ENCODE measurements at regions not wholly inside any gene's neighbourhood (a gene's known extent, or its start where the extent isn't known, plus 50 kb on each side); places are given as distances from the start of the nearest gene placed in this dataset.

DNA sequence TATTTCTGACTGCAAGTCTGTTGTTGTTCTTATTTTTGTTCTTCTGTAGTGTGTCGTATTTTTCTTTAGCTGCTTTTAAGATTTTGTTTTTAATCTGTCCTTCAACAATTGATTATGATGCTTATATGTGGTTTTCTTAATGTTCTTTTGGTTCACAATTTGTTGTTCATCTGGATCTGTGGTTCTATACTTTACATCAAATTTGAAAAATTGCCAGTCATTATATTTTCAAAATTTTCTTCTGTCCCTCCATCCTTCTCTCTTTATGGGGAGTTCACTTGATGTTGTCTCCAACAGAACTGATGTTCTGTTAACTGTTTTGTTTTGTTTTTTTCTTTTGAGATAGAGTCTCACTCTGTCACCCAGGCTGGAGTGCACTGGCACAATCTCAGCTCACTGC lies 378.5 kb upstream of the CD180 start (continued):
- TF ChIP-seq, protein P1, sequence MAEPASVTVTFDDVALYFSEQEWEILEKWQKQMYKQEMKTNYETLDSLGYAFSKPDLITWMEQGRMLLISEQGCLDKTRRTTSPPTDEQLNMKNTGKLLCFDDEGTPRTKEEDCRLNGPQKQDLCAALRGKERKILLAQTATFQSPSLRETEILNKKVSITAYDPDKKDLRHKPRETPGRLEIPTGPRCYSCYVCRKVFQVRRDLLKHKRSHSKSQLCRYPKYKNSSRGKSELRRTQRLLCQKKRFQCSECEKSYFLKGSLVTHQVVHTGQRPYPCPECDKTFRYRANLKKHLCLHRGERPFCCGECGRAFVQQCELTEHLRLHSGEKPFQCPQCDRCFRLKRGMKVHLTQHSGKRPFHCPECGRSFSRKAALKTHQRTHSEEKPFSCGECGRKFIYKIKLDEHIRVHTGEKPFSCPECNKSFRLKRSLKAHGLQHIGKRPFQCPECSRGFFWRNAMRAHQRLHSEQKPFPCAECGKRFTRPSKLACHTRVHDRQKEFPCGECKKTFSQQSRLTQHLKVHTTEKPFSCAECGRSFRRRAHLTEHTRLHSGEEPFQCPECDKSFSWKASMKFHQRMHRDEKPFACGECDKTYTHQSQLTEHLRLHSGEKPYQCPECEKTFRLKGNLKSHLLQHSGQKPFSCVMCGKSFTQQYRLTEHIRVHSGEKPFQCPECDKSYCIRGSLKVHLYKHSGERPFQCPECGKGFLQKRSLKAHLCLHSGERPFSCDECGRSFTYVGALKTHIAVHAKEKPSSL (CRISPR knock-in tag; conservative IDR thresholded peaks at IDR 0.05): no peak
- TF ChIP-seq ZBTB21 (CRISPR knock-in tag; IDR thresholded peaks at IDR 0.05; ENCODE audit: borderline replicate concordance) (no peak), RORB (CRISPR knock-in tag; IDR thresholded peaks at IDR 0.05) (no peak), NFATC4 (CRISPR knock-in tag; IDR thresholded peaks at IDR 0.05) (no peak), SOX15 (CRISPR knock-in tag; IDR thresholded peaks at IDR 0.05) (no peak), IRF2 (CRISPR knock-in tag; IDR thresholded peaks at IDR 0.05; ENCODE audit: borderline replicate concordance, low read depth) (no peak), MYBL2 (CRISPR knock-in tag; IDR thresholded peaks at IDR 0.05) (no peak)
- TF ChIP-seq, protein P2, sequence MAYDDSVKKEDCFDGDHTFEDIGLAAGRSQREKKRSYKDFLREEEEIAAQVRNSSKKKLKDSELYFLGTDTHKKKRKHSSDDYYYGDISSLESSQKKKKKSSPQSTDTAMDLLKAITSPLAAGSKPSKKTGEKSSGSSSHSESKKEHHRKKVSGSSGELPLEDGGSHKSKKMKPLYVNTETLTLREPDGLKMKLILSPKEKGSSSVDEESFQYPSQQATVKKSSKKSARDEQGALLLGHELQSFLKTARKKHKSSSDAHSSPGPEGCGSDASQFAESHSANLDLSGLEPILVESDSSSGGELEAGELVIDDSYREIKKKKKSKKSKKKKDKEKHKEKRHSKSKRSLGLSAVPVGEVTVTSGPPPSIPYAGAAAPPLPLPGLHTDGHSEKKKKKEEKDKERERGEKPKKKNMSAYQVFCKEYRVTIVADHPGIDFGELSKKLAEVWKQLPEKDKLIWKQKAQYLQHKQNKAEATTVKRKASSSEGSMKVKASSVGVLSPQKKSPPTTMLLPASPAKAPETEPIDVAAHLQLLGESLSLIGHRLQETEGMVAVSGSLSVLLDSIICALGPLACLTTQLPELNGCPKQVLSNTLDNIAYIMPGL (CRISPR knock-in tag; IDR thresholded peaks at IDR 0.05): no peak
- TF ChIP-seq, protein P3, sequence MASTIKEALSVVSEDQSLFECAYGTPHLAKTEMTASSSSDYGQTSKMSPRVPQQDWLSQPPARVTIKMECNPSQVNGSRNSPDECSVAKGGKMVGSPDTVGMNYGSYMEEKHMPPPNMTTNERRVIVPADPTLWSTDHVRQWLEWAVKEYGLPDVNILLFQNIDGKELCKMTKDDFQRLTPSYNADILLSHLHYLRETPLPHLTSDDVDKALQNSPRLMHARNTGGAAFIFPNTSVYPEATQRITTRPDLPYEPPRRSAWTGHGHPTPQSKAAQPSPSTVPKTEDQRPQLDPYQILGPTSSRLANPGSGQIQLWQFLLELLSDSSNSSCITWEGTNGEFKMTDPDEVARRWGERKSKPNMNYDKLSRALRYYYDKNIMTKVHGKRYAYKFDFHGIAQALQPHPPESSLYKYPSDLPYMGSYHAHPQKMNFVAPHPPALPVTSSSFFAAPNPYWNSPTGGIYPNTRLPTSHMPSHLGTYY (CRISPR knock-in tag; IDR thresholded peaks at IDR 0.05): no peak
- TF ChIP-seq, protein P4, sequence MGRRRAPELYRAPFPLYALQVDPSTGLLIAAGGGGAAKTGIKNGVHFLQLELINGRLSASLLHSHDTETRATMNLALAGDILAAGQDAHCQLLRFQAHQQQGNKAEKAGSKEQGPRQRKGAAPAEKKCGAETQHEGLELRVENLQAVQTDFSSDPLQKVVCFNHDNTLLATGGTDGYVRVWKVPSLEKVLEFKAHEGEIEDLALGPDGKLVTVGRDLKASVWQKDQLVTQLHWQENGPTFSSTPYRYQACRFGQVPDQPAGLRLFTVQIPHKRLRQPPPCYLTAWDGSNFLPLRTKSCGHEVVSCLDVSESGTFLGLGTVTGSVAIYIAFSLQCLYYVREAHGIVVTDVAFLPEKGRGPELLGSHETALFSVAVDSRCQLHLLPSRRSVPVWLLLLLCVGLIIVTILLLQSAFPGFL (CRISPR knock-in tag; IDR thresholded peaks at IDR 0.05; ENCODE audit: borderline replicate concordance): no peak
- TF ChIP-seq, protein P5, sequence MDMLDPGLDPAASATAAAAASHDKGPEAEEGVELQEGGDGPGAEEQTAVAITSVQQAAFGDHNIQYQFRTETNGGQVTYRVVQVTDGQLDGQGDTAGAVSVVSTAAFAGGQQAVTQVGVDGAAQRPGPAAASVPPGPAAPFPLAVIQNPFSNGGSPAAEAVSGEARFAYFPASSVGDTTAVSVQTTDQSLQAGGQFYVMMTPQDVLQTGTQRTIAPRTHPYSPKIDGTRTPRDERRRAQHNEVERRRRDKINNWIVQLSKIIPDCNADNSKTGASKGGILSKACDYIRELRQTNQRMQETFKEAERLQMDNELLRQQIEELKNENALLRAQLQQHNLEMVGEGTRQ (CRISPR knock-in tag; IDR thresholded peaks at IDR 0.05): no peak

DNA sequence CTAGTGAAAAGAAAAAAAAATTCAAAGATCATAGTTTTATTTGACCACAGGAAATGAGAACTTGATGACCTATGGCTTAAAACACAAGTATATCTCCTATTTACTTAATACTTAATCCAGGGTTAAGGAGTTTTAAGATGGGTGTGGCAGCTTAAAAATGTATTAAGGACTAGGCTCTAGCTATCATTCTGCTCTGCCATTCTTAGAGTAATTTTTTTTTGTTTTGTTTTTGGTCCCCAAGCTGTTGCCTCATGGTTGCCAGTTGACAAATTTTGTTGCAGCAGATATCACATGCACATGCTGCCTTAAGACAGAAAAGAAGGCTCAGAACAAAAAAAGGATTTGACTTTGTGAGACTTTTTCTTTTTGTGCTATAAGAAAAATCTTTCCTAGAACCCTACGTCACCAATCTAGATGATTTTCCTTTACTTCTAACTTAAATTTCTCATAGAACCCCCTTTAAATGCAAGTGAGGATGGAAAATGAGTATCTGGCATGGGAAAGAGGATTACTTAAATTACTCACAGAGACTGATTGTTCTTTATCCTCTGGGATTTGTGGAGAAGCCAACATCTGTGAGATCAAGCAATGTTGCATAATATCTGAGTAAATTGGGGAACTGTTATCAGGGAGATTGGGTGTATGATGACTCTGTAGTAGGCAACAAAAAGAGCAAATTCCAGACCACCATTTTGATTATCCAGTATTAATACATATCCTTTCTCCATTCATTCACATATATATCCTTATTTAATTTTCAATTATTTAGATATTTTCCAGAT lies 364.7 kb upstream of the CD180 start:
- Mint-ChIP-seq H3K36me3 (peaks cover 9% of the 10 kb centered on the region), H3K27me3 (ENCODE audit: low read depth) (no peaks in the 10 kb centered on the region; the same call in 1 of the 2 replicates), H3K4me3 (no peak overlapping the region), H3K4me1 (no peaks in the 10 kb centered on the region), H3K27ac (no peak overlapping the region), H3K9me3 (peaks cover 31% of the 10 kb centered on the region)
- CTCF ChIA-PET: no interaction called here
- DNase-seq (ENCODE audit: low spot score) (no peak), ATAC-seq (no peak)
- no peak for TF ChIP-seq RORB (CRISPR knock-in tag; IDR thresholded peaks at IDR 0.05)
- TF ChIP-seq, protein P6, sequence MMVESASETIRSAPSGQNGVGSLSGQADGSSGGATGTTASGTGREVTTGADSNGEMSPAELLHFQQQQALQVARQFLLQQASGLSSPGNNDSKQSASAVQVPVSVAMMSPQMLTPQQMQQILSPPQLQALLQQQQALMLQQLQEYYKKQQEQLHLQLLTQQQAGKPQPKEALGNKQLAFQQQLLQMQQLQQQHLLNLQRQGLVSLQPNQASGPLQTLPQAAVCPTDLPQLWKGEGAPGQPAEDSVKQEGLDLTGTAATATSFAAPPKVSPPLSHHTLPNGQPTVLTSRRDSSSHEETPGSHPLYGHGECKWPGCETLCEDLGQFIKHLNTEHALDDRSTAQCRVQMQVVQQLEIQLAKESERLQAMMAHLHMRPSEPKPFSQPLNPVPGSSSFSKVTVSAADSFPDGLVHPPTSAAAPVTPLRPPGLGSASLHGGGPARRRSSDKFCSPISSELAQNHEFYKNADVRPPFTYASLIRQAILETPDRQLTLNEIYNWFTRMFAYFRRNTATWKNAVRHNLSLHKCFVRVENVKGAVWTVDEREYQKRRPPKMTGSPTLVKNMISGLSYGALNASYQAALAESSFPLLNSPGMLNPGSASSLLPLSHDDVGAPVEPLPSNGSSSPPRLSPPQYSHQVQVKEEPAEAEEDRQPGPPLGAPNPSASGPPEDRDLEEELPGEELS (CRISPR knock-in tag; IDR thresholded peaks at IDR 0.05): no peak
- no peak for TF ChIP-seq ZBTB21 (CRISPR knock-in tag; IDR thresholded peaks at IDR 0.05; ENCODE audit: borderline replicate concordance)
- no peak for TF ChIP-seq SMAD4 (CRISPR knock-in tag; IDR thresholded peaks at IDR 0.05)
- TF ChIP-seq MXD4 (CRISPR knock-in tag; IDR thresholded peaks at IDR 0.05; ENCODE audit: borderline replicate concordance): no peak
- TF ChIP-seq, protein P7, sequence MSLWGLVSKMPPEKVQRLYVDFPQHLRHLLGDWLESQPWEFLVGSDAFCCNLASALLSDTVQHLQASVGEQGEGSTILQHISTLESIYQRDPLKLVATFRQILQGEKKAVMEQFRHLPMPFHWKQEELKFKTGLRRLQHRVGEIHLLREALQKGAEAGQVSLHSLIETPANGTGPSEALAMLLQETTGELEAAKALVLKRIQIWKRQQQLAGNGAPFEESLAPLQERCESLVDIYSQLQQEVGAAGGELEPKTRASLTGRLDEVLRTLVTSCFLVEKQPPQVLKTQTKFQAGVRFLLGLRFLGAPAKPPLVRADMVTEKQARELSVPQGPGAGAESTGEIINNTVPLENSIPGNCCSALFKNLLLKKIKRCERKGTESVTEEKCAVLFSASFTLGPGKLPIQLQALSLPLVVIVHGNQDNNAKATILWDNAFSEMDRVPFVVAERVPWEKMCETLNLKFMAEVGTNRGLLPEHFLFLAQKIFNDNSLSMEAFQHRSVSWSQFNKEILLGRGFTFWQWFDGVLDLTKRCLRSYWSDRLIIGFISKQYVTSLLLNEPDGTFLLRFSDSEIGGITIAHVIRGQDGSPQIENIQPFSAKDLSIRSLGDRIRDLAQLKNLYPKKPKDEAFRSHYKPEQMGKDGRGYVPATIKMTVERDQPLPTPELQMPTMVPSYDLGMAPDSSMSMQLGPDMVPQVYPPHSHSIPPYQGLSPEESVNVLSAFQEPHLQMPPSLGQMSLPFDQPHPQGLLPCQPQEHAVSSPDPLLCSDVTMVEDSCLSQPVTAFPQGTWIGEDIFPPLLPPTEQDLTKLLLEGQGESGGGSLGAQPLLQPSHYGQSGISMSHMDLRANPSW (CRISPR knock-in tag; conservative IDR thresholded peaks at IDR 0.05; ENCODE audit: low read depth): no peak
- TF ChIP-seq SOX15 (CRISPR knock-in tag; IDR thresholded peaks at IDR 0.05): no peak
- no peak for TF ChIP-seq GRHL2 (CRISPR knock-in tag; IDR thresholded peaks at IDR 0.05; ENCODE audit: insufficient replicate concordance, severe bottlenecking)
- TF ChIP-seq ZNF232 (CRISPR knock-in tag; IDR thresholded peaks at IDR 0.05): no peak
- POLR2A ChIA-PET: no interaction called here

All from WTC11 (cell line).